Left ventricle myocardium inferior (tissue), 1 donor: ENCODE measurements at regions not wholly inside any gene's neighbourhood (a gene's known extent, or its start where the extent isn't known, plus 50 kb on each side); places are given as distances from the start of the nearest gene placed in this dataset.

Experiments
- DNase-seq: peaks from one replicate; pipeline ENCODE4 v3.0.0-alpha.2; 2020
- H3K27ac ChIP-seq: fragments of 200-600 bp; replicated peaks from 2 replicates; pipeline ENCODE4 v1.8.0; 2021
- H3K27me3 ChIP-seq: fragments of 200-600 bp; 2 replicates; pipeline ENCODE4 v1.8.0; 2021; ENCODE audit warnings: low read depth
- H3K36me3 ChIP-seq: fragments of 200-600 bp; 2 replicates; pipeline ENCODE4 v1.8.0; 2021
- H3K4me1 ChIP-seq: fragments of 200-600 bp; 2 replicates; pipeline ENCODE4 v1.8.0; 2021
- H3K4me3 ChIP-seq: fragments of 200-600 bp; 2 replicates; pipeline ENCODE4 v1.8.0; 2021; ENCODE audit warnings: mild to moderate bottlenecking, moderate library complexity
- H3K9me3 ChIP-seq: fragments of 200-600 bp; replicated peaks from 2 replicates; pipeline ENCODE4 v1.8.0; 2021
- intact Hi-C: fragments of 100-400 bp; cut with micrococcal nuclease; formaldehyde crosslinking; loops from one replicate; pipeline ENCODE4 v1.11.0; 2022
- TF ChIP-seq, protein P1 (sequence below): fragments of 200-600 bp; IDR thresholded peaks from 2 replicates; pipeline ENCODE4 v1.8.0; 2021; ENCODE audit warnings: antibody characterized with exemption, mild to moderate bottlenecking, borderline replicate concordance
- donor health status: DM: no; HTN: yes; CAD: no; lungs with severe emphysema.

DNA sequence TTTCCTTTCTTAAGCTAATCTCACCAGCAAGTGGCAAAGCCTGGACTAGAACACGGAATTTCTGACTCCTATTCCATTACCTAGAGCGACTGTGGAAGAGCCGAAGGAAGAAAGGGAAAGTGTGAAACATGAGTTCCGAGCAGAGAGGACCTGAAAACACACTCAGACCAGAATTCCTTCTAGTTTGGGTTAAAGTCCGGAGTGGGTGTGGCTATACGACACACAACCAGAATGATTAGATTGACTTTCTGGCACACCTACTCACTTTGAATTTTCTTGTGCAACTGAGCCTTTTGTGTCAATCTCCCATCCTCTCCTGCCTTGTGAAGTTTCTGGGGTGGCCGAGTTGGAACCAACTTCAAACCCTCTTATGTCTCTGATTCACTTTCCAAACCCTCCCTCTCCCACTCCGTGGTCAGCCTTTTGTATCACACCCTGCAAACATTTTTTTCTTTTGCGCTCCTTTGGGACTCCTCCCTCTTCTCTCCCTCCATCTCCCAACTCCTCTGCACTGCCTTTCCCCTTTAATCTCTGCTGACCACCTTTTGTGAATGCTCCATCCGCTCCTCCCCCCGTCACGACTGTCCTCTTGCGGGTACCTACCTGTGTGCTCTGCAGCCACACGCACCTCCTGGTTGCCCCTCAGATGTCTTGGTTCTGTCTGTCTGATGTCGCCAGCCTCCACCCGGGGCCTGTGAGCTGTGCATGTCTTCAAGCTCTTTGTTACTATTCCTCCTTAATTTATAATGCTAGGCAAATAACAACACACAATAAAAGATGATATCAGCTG lies 86.3 kb upstream of the BLID start:
- H3K9me3 ChIP-seq = no peaks in the 10 kb centered on the region
- H3K4me1 ChIP-seq = peaks cover 29% of the 10 kb centered on the region
- intact Hi-C loops = loop anchor here (5.0 kb wide), 1 partner anchor 545 kb away; no protein-coding TSS in a partner anchor
- no peaks in the 10 kb centered on the region for H3K27me3 ChIP-seq
- TF ChIP-seq, protein P1, sequence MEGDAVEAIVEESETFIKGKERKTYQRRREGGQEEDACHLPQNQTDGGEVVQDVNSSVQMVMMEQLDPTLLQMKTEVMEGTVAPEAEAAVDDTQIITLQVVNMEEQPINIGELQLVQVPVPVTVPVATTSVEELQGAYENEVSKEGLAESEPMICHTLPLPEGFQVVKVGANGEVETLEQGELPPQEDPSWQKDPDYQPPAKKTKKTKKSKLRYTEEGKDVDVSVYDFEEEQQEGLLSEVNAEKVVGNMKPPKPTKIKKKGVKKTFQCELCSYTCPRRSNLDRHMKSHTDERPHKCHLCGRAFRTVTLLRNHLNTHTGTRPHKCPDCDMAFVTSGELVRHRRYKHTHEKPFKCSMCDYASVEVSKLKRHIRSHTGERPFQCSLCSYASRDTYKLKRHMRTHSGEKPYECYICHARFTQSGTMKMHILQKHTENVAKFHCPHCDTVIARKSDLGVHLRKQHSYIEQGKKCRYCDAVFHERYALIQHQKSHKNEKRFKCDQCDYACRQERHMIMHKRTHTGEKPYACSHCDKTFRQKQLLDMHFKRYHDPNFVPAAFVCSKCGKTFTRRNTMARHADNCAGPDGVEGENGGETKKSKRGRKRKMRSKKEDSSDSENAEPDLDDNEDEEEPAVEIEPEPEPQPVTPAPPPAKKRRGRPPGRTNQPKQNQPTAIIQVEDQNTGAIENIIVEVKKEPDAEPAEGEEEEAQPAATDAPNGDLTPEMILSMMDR = no peak
- peak overlapping the region; percentile 36 for H3K27ac ChIP-seq
- peak overlapping the region; percentile 57 for H3K4me3 ChIP-seq
- DNase-seq = no peak
- no peaks in the 10 kb centered on the region for H3K36me3 ChIP-seq

DNA sequence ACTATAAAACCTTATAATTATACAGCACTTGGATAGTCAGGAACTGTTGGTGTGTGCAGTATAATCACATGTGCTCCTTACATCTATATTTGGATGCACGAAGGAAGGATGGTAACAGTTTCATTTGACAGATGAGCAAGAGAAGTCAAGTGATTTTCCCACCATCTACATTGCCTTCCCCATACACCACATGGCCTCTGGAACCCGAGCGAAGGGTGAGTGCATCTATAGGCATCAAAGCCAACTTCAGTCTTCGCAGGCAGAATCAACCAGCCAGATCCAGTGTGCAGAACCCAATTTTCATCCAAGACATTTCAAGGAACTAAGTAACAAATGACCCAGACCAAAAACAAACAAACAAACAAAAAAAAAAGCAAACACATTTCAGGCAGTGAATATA lies 85.1 kb upstream of the BLID start:
- Histone ChIP-seq H3K27ac (no peak overlapping the region), H3K9me3 (no peaks in the 10 kb centered on the region), H3K27me3 (no peaks in the 10 kb centered on the region), H3K4me1 (peaks cover 26% of the 10 kb centered on the region), H3K36me3 (no peaks in the 10 kb centered on the region), H3K4me3 (peak overlapping the region; percentile 57)
- intact Hi-C loops = loop anchor here (5.0 kb wide), 1 partner anchor 544 kb away; no protein-coding TSS in a partner anchor
- TF ChIP-seq, protein P1 = no peak
- DNase-seq = no peak

DNA sequence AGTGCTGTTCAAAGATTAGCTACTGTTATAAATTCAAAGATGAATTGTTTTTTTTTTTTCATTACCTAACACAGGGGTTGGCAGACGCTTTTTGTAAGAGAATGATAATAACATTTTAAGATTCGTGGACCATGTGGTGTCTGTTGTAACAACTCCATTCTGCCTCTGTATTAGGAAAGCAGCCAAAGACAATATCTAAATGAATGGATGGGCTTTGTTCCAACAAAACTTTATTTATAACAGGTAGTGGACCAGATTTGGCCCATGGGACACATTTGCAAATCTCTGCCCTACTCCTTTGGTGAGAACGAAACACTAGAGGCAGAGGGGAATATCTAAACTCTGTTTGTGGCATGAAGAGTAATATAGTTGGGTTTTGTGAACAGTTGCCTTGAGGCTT lies 83.6 kb upstream of the BLID start:
- intact Hi-C loops = loop anchor here (5.0 to 10.0 kb wide), 2 partner anchors 95 to 542 kb away; no protein-coding TSS in a partner anchor
- Histone ChIP-seq H3K4me1 (peaks cover 31% of the 10 kb centered on the region), H3K4me3 (no peak overlapping the region), H3K9me3 (no peaks in the 10 kb centered on the region), H3K36me3 (no peaks in the 10 kb centered on the region), H3K27me3 (no peaks in the 10 kb centered on the region), H3K27ac (no peak overlapping the region)
- TF ChIP-seq, protein P1 = no peak
- DNase-seq = no peak

DNA sequence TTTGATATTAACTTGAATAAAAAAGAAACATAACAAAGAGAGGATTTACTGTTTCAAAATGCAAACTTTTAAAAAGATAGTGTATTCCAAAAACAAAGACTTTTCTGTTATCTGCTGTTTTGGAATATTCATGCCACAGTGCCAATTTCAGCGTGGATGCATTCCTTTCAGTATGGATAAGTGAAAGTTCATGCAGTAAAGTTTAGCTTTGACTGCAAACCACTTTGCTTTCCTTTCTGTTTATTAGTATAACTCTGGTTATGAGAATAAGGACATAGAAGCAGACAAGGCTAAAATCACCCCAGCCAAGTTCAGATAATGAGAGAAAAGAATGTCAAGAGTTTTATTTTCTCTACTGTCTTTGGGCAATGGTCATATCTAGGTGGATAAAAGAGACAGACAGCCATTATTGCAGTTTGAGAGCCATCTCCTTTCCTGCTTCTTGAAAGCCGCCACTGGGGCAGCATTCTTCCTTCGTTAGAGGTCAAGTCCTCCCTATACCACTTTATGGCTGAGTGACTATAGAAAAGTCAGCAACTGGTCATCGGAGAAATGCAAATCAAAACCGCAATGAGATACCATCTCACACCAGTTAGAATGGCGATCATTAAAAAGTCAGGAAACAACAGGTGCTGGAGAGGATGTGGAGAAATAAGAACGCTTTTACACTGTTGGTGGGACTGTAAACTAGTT lies 82.4 kb upstream of the BLID start:
- intact Hi-C loops = loop anchor here (10.0 kb wide), 1 partner anchor 94 kb away; no protein-coding TSS in a partner anchor
- Histone ChIP-seq H3K27ac (no peak overlapping the region), H3K27me3 (no peaks in the 10 kb centered on the region), H3K9me3 (no peaks in the 10 kb centered on the region), H3K36me3 (no peaks in the 10 kb centered on the region), H3K4me3 (no peak overlapping the region), H3K4me1 (peaks cover 31% of the 10 kb centered on the region)
- TF ChIP-seq, protein P1 = no peak
- DNase-seq = no peak

DNA sequence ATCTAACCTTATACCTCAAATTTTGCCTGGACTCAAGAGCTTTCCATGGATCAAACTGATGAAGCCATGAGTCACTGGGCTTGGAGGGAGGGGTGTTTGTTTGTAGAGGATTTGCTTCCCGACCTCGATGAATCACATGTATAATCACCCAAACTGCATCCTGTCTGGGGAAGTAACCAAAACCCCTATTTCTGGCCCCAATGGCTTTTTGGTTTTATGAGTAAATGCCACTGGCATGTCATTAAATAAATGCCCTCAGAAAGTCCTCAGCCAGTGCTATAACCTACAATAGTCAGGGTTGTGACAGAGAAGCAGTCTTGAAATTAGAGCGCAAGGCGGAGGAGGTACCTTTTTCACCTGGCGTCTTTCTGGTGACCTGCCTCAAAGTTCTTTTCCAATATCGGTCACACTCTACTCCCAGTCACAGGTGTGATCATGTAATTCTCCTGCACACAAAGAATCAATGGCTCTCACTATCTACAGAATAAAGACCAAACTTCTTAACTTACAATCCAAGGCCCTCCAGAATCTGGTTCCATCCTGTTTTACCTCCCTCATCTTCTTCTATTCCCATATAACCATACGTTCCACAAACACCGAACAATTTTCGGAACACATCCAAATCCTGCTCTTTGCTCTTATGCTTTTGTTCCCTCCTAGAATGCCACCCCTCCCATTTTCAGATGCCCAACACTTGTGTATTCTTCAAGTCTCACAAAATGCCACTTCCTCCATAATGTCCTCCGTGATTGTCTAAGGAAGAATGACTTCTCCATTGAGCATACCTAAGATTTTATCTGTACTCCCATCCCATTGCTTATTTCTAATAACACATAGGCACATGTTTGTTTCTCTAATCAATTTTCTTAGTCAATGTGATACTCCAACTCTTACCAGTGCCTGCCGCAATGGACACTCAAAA lies 81.3 kb upstream of the BLID start:
- no peak for DNase-seq
- intact Hi-C loops = loop anchor here (10.0 kb wide), 1 partner anchor 93 kb away; no protein-coding TSS in a partner anchor
- Histone ChIP-seq H3K4me1 (peaks cover 23% of the 10 kb centered on the region), H3K27ac (no peak overlapping the region), H3K4me3 (no peak overlapping the region), H3K27me3 (no peaks in the 10 kb centered on the region), H3K36me3 (no peaks in the 10 kb centered on the region), H3K9me3 (no peaks in the 10 kb centered on the region)
- TF ChIP-seq, protein P1 = no peak
